HUDEP-2 (cell line): ENCODE measurements at regions not wholly inside any gene's neighbourhood (a gene's known extent, or its start where the extent isn't known, plus 50 kb on each side); places are given as distances from the start of the nearest gene placed in this dataset.

ENCODE experiments used
- DNase-seq, 76 experiments: peaks; one replicate each; lab custom pipeline; 2025; ENCODE audit not compliant: unreplicated experiment in 76 of 76; lab: John Stamatoyannopoulos, UW

DNA sequence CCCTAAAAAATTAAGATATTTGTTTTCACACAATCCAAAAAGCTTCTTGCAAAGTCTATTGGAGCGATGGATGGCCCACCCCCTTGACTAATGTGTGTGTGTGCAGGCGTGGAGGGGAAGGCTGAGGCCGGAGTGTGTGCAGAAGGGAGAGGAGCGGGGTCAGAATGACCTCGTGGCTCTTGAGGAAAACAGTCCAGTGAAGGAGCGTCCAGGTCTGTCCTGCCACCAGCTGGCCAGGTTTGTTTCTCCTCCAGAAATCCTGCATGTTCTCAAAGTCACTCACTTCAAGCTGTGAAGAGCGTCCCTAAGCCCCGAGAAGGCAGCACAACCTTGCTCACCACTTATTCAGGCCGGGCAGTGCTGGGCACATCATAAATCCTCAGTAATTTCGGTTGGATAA, 69.5 kb upstream of the SSX2IP start:
- no peak for DNase-seq

DNA sequence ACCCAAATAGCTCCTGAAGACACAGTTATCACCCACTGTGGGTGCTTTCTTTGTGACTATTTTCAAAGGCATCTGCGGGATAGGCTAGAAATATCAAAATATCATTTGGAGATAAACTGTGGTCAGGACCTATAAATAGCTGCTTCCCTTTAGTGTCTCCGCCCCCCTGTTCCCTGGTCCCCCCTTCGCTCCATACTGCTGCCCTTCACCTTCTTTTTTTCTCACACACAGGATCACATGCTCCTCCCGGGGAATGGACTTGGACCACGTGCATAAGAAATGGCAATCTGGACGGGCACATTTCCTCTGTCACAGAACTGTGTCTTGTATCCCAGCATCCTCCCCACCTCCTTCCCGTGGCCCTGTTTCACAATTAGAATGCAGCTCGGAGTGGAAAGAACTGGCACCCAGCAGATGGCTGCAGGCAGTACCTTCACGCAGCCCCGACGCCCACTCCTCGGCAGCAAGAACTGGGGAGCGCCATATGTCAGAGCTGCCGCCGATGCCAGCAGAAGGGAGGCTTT, 68.8 kb upstream of the SSX2IP start:
- no peak for DNase-seq

DNA sequence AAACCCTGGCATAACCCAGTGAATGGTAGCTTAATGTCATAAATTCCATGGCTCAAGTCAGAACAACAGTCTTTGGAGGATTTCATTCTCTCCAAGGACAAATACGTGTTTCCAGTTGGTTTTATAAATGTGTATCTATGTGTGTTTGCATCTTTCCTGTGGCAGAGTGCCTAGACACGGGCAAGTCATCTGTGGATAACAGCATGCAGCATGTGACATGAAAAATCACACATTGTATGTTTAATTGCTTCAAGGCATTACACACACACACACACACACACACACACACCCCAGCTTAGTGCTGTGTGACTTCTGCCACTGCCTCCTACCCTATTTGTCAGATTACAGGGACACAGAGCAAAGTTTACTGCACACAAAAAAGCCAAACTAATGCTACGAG, 68.2 kb upstream of the SSX2IP start:
- no peak for DNase-seq

DNA sequence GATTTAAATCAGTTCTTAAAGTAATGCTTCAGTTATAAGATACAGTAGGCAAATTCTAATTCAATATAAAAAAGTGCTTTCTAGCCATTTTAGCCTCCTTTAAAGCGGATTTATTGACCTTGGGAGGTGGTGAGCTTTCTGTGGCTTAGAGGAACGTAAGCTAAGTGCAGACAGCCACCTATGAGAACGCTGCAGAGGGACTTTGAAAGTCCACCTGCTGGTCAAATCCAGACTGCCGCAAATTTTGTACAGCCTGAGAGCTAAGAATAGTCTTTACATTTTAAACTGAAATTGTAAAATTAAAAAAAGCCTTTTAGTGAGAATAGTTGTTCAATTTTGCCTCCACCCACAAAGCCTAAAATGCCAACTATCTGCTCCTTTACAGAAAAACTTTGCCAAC, 67.0 kb upstream of the SSX2IP start:
- peak in 1 of 76 experiments; percentile 6 for DNase-seq

DNA sequence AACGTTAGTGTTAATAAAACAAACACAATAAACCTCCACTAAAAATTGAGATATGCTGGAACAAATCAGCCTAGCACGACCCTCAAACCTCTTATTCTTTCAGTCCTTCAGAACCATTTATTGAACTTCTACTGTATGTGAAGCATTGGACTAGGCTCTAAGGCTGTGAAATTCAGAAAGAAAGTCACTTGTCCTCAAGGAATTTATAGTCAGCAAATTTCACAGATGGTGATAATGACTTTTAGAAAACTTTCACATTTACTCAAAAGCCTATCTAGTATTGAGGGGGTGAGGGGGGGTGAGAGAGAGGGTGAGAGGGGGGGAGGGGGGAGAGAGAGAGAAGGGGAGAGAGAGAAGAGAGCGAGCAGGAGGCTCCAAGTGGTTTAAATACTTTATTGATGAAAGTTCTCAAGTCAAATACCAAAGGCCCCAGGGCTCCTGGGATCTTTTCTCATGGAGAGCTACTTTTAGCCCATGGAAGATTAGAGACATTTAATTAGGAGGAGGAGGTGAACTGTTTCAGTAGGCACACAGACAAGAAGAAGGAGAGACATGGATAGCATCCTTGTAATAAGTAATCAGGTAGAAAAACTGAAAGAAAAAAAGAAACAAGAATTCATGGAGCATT, 66.3 kb upstream of the SSX2IP start:
- no peak for DNase-seq

DNA sequence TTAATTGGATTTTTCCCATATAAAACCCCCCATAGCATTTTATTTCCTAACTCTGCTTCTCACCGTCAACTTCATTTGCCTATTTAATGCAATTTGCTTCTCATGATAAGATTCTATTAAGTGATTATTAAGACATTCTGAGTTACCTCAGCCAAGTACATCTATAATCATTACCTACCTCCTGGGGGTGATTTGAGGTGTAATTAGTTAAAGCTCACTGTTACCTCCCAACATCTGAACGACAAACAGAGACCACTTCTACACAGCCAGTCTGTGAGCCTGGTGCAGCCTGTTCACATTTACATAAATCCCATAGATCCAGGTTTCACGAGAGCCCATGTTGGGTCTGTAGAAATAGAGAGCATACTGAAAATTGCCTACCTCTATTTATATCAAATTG, 65.7 kb upstream of the SSX2IP start:
- DNase-seq: no peak

DNA sequence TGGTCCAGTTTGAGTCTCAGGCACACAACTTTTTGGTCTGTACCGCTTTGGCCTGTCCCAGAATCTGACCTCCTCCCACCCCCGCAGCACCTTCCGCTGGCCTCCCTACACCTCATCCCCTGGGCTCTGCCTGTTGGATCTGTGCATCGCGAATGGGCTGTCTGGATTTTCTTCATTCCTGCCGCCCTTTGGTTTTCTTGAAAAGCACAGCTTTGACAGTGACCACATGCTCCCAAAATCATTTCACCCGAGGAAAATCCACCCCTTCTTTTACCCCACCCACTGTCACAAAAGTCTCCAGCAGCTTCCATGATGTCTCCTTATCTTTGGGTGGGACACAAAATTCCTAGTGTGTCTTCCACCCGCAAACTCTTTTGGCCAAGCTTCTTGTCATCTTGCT, 65.0 kb upstream of the SSX2IP start:
- no peak for DNase-seq

DNA sequence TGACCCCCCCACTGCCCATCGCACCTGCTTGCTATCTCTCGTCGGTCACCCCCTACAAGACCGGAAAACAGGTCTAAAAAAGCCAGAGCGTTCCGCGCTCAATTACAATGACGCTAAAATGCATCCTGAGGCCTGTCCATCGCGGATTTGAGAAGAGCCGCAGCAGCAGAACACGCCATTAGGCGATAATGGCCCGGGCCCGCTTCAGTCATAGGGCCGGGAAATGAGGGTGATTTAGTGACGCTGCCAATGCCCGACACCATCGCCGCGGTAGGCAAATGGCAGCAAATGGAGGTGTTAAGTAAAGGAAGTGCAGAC, 64.1 kb upstream of the SSX2IP start:
- DNase-seq: no peak

DNA sequence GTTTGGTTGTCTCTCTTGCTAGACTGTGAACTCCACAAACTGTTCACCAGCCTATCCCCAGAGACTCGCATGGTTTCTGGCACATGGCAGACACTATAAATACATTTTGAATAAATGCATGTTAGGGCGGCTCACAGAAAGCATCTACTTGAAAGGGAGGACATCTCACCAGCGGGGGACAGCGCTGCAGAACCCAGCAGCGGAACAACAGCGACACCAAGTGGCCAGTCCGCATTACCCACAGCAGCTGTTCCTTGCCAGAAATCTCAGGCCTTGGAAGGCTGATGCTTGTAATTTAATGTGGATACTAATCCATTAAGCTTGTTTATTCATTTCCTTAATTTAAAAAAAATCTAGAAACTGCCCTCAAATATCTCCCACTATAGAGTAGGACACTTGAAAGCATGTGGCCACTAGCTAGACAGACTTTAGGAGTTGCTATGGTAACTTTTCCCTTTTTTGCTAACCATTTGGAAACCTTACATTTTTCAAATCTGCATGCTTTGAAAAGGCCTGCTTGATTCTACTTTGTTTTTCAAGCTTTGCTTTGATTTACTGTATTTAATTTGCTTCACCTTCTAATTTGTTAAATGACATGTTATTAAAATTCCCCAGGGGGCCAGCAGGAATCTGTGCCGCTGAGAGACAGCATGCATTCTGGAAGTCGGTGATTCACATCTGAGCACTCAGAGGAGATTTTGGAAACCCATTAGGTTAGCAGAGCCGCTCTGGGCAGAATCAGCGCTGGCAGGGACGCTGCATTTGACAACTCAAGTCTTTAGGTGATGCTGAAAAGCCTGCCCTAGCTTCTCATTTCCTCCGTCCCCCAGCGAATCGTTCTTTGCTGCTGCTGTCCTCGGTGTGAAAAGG, 63.5 kb upstream of the SSX2IP start:
- peak in 57 of 76 experiments; percentile 5 to 75 (median 41) for DNase-seq

DNA sequence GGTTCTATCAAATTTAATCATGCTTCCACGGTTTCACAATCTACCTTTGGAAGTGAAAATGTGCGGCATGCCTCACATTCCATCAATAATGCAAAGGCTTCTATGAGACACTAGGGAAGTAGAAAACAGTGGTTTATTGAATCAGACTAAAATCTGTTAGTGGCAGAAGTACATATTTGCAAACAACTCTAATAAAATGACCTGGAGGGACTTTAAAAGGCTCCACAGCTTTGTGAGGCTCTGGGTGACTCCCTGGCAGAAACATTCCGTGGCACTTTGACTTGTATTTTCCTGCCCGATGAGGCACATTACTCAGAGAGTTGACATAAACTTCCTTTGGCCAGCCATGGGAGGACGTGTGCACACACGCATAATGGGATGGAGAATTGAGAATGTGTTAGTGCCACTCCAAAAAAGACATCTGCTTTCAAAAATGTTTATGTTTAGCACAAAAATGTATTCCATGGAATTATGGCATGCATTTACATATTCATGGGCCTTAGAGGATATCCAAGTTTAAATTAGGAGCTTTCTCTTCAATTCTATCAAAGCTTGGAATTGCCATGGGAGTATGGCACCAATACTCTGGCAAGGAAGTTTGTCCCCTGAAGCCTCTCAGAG, 60.0 kb upstream of the SSX2IP start:
- no peak for DNase-seq

DNA sequence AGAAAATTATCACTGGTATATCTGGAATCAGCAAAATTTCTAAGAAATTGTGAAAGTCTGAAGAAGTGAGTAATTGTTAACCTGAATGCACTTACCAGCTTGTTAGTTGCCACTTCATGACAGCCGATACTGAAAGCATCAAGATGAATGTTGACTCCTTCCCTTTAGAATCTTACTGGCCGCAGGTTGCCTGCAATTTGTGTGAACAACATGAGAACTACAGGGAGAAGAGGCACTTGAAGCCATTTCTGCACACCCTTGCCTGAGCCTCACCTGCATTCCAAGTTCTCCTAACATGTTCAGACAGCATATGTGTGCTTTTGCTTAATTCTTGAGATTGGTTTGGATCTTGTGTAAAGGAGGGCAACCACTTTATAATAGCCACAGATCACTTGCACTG, 59.2 kb upstream of the SSX2IP start:
- no peak for DNase-seq

DNA sequence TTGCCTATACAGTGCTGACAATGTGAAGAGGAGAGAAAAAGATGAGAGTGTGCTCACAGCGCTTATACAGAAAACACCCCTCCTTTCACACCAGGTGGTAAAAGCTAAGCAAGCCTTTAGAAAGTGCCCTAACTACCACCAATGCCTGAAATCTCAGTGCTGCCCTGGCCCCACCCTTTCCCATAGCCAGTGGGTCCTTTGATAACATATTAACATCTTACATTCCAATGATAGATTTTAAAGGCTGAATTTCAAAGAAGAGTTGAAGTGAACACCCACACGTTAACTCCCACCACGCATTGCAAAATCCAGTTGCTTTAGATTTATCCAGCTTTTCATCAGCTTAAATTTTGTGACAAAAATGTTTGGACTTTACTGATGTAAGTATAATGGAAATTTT, 58.1 kb upstream of the SSX2IP start:
- no peak for DNase-seq

DNA sequence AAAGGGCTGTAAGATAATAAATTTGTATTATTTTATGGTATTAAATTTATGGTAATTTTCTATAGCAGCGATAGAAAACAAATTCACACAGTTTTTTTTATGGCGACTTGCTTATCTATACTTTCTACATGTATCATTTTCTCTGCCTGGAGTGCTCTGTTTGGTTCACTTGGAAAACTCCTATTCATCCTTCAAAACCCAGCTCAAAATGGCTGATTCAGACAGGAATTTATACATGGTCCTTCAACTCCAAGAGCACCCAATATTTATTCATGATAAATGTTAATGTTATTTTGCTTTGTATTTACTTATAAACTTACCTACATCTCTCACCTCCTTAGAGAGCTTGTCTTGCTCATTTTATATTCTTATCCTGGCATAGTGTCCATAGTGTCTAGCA, 55.6 kb upstream of the SSX2IP start:
- no peak for DNase-seq

DNA sequence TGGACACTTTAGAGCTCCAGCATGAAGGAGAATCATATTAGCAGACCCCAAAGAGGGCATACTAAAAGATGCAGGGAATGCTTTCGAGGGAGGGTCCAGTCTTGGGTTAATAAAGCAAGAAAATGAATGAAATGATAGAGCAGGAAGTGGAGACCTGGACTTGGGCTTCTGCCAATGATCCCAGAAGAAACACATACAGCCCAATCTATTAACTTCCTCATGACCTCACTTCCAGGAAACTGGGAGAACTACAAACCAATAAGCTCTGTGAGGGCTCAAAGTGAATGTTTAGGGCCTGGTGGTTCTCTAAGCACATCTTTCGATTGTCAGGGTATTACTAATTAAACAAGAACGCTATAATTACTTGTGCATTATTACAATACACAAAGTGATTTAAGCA, 53.6 kb upstream of the SSX2IP start:
- DNase-seq: no peak

DNA sequence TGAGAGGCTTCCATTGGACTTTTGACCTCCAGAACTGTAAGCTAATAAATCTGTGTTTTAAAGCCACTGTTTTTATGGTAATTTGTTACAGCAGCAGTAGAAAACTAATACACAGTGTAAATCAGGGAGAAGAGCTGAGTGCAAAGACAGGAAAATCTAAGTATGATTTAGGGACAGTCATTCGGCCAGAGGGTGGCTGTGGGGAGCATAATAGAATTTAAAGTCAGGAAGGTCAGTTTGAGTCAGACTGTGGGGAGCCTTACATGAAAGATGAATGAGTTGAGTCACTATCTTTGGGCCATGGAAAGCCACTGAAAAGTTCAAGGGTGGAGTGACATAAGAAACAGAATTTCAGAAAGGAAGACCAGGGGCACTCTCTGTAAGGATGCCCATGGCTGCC, 52.4 kb upstream of the SSX2IP start:
- no peak for DNase-seq

DNA sequence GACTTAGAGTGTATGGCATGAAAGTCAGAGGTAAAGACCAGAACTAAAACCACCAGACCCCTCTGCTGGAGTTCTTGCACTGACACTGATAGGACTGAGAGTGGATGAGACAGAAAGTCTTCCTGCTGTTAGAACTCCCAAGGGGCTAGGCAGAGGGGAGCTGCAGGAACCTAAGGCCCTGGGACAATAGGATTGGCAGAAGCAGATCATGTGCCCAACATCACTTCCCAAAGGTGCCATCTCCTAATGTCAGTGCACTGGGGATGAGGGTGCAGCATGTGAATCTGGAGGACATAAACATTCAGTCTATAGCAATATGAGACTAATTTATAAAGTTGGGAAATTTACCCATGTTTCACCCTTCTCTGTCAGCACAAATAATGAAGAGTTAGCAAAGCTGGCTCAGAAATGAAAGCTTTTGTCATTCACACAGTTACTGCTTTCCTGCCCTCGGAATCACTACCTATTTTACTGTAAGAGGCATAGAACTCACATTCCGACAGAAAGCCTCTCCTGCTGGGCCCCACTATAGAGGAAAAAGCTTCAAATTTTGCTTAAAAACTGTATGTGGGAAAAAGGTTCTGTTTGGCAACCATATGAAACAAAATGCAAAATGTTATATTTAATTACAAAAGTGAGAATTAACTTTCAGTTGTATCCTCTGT, 49.9 kb upstream of the SSX2IP start:
- no peak for DNase-seq
